GM23248 (cell line): ENCODE measurements at regions not wholly inside any gene's neighbourhood (a gene's known extent, or its start where the extent isn't known, plus 50 kb on each side); places are given as distances from the start of the nearest gene placed in this dataset.
"Not testable (repeated sequence)": the region's sequence is repeated elsewhere in the genome, so short reads cannot be mapped to it uniquely, and the experiment has no call there.

Experiments
- EZH2 ChIP-seq: fragments of 200-600 bp; sonication (generic); IDR thresholded peaks from 2 replicates; pipeline ENCODE4 v1.6.1; 2018; ENCODE audit warnings: antibody characterized with exemption, mild to moderate bottlenecking; ENCODE audit not compliant: insufficient read depth, poor library complexity, severe bottlenecking
- EZH2phosphoT487 ChIP-seq: fragments of 200-600 bp; sonication (generic); IDR thresholded peaks from 2 replicates; pipeline ENCODE4 v1.6.1; 2018; ENCODE audit warnings: antibody characterized with exemption, moderate library complexity, mild to moderate bottlenecking, low read depth; ENCODE audit not compliant: insufficient read depth

- not testable (repeated sequence) for TF ChIP-seq EZH2phosphoT487, EZH2
Observed at GRCh38 chr14:34381304-34381703, 80.7 kb downstream of the SPTSSA start.
